ENCODE measurements at regions not wholly inside any gene's neighbourhood (a gene's known extent, or its start where the extent isn't known, plus 50 kb on each side); places are given as distances from the start of the nearest gene placed in this dataset.

GRCh38 chr1:229867726-229868125, 199.3 kb upstream of the GALNT2 start:
- no peaks in the 10 kb centered on the region for H3K36me3 ChIP-seq
- DNase-seq (ENCODE audit: extremely low spot score), result no peak
- TF ChIP-seq EP300 (IDR thresholded peaks at IDR 0.05), result no peak
- TF ChIP-seq POLR2A (IDR thresholded peaks at IDR 0.05; ENCODE audit: low read depth), result no peak
- TF ChIP-seq CTCF (IDR thresholded peaks at IDR 0.05), result no peak
- no peak for TF ChIP-seq POLR2AphosphoS5 (IDR thresholded peaks at IDR 0.05)
- H3K9me3 ChIP-seq, result no peaks in the 10 kb centered on the region
- H3K27ac ChIP-seq (replicated peaks in 1 of 4), result no peak overlapping the region
- 89% methylated on average over 3 of the region's 3 CpGs for WGBS
- H3K27me3 ChIP-seq, result no peaks in the 10 kb centered on the region
- intact Hi-C loops (cut with DNase I), result no loop called here
- no peak overlapping the region for H3K4me3 ChIP-seq
- H3K4me1 ChIP-seq, result peaks cover 19 to 45% (median 42%) of the 10 kb centered on the region in 4 donors

GRCh38 chr1:229869240-229869639, 197.8 kb upstream of the GALNT2 start:
- no peak for TF ChIP-seq CTCF (IDR thresholded peaks at IDR 0.05)
- TF ChIP-seq POLR2A (IDR thresholded peaks at IDR 0.05; ENCODE audit: low read depth), result no peak
- no peak for TF ChIP-seq EP300 (IDR thresholded peaks at IDR 0.05)
- TF ChIP-seq POLR2AphosphoS5 (IDR thresholded peaks at IDR 0.05), result no peak
- intact Hi-C loops (cut with DNase I), result no loop called here
- H3K27me3 ChIP-seq, result no peaks in the 10 kb centered on the region
- H3K4me1 ChIP-seq, result peaks cover 11 to 38% (median 33%) of the 10 kb centered on the region in 4 donors
- DNase-seq (ENCODE audit: extremely low spot score), result no peak
- H3K36me3 ChIP-seq, result no peaks in the 10 kb centered on the region
- WGBS, result 31% methylated on average over 1 of the region's 1 CpG
- H3K27ac ChIP-seq (replicated peaks in 1 of 4), result peak overlapping the region in 1 of 4 donors; percentile 19
- H3K4me3 ChIP-seq, result no peak overlapping the region
- H3K9me3 ChIP-seq, result no peaks in the 10 kb centered on the region

GRCh38 chr1:229869687-229870086, 197.4 kb upstream of the GALNT2 start:
- Histone ChIP-seq H3K9me3 (no peaks in the 10 kb centered on the region), H3K27me3 (no peaks in the 10 kb centered on the region), H3K4me1 (peaks cover 9 to 38% (median 33%) of the 10 kb centered on the region in 4 donors), H3K36me3 (no peaks in the 10 kb centered on the region), H3K4me3 (no peak overlapping the region), H3K27ac (replicated peaks in 1 of 4) (peak overlapping the region in 1 of 4 donors; percentile 19)
- TF ChIP-seq POLR2AphosphoS5 (IDR thresholded peaks at IDR 0.05) (no peak), EP300 (IDR thresholded peaks at IDR 0.05) (no peak), CTCF (IDR thresholded peaks at IDR 0.05) (no peak), POLR2A (IDR thresholded peaks at IDR 0.05; ENCODE audit: low read depth) (no peak)
- 55% methylated on average over 4 of the region's 4 CpGs for WGBS
- intact Hi-C loops (cut with DNase I), result no loop called here
- DNase-seq (ENCODE audit: extremely low spot score), result no peak

- Histone ChIP-seq H3K4me3 (no peak overlapping the region), H3K27me3 (no peaks in the 10 kb centered on the region), H3K4me1 (peaks cover 4 to 41% (median 29%) of the 10 kb centered on the region in 4 donors), H3K9me3 (no peaks in the 10 kb centered on the region), H3K36me3 (no peaks in the 10 kb centered on the region), H3K27ac (replicated peaks in 1 of 4) (no peak overlapping the region)
- TF ChIP-seq POLR2AphosphoS5 (IDR thresholded peaks at IDR 0.05) (no peak), POLR2A (IDR thresholded peaks at IDR 0.05; ENCODE audit: low read depth) (no peak), EP300 (IDR thresholded peaks at IDR 0.05) (no peak), CTCF (IDR thresholded peaks at IDR 0.05) (no peak)
- intact Hi-C loops (cut with DNase I), result no loop called here
- WGBS, result 91% methylated on average over 2 of the region's 2 CpGs
- no peak for DNase-seq (ENCODE audit: extremely low spot score)
These were observed 196.7 kb upstream of the GALNT2 start for GRCh38 chr1:229870381-229870780.

GRCh38 chr1:229871078-229871676, 195.9 kb upstream of the GALNT2 start:
- H3K27ac ChIP-seq (replicated peaks in 1 of 4), result no peak overlapping the region
- intact Hi-C loops (cut with DNase I), result no loop called here
- H3K27me3 ChIP-seq, result no peaks in the 10 kb centered on the region
- H3K36me3 ChIP-seq, result no peaks in the 10 kb centered on the region
- H3K4me1 ChIP-seq, result peaks cover 4 to 41% (median 29%) of the 10 kb centered on the region in 4 donors
- no peak overlapping the region for H3K4me3 ChIP-seq
- WGBS, result 92% methylated on average over 8 of the region's 9 CpGs
- DNase-seq (ENCODE audit: extremely low spot score), result no peak
- no peaks in the 10 kb centered on the region for H3K9me3 ChIP-seq
- no peak for TF ChIP-seq POLR2AphosphoS5 (IDR thresholded peaks at IDR 0.05)
- TF ChIP-seq EP300 (IDR thresholded peaks at IDR 0.05), result no peak

All from esophagus muscularis mucosa (tissue), 4 donors.